ENCODE measurements at regions not wholly inside any gene's neighbourhood (a gene's known extent, or its start where the extent isn't known, plus 50 kb on each side); places are given as distances from the start of the nearest gene placed in this dataset.

- DNase-seq (ENCODE audit: low spot score) (no peak), ATAC-seq (no peak)
- TF ChIP-seq NFATC4 (CRISPR knock-in tag; IDR thresholded peaks at IDR 0.05): no peak
- TF ChIP-seq, protein P1, sequence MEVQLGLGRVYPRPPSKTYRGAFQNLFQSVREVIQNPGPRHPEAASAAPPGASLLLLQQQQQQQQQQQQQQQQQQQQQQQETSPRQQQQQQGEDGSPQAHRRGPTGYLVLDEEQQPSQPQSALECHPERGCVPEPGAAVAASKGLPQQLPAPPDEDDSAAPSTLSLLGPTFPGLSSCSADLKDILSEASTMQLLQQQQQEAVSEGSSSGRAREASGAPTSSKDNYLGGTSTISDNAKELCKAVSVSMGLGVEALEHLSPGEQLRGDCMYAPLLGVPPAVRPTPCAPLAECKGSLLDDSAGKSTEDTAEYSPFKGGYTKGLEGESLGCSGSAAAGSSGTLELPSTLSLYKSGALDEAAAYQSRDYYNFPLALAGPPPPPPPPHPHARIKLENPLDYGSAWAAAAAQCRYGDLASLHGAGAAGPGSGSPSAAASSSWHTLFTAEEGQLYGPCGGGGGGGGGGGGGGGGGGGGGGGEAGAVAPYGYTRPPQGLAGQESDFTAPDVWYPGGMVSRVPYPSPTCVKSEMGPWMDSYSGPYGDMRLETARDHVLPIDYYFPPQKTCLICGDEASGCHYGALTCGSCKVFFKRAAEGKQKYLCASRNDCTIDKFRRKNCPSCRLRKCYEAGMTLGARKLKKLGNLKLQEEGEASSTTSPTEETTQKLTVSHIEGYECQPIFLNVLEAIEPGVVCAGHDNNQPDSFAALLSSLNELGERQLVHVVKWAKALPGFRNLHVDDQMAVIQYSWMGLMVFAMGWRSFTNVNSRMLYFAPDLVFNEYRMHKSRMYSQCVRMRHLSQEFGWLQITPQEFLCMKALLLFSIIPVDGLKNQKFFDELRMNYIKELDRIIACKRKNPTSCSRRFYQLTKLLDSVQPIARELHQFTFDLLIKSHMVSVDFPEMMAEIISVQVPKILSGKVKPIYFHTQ (CRISPR knock-in tag; IDR thresholded peaks at IDR 0.05): no peak
- TF ChIP-seq, protein P2, sequence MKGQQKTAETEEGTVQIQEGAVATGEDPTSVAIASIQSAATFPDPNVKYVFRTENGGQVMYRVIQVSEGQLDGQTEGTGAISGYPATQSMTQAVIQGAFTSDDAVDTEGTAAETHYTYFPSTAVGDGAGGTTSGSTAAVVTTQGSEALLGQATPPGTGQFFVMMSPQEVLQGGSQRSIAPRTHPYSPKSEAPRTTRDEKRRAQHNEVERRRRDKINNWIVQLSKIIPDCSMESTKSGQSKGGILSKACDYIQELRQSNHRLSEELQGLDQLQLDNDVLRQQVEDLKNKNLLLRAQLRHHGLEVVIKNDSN (CRISPR knock-in tag; IDR thresholded peaks at IDR 0.05): no peak
- TF ChIP-seq PREB (CRISPR knock-in tag; IDR thresholded peaks at IDR 0.05; ENCODE audit: borderline replicate concordance): no peak
- no peak for TF ChIP-seq ZNF138 (CRISPR knock-in tag; conservative IDR thresholded peaks at IDR 0.05)
- TF ChIP-seq, protein P3, sequence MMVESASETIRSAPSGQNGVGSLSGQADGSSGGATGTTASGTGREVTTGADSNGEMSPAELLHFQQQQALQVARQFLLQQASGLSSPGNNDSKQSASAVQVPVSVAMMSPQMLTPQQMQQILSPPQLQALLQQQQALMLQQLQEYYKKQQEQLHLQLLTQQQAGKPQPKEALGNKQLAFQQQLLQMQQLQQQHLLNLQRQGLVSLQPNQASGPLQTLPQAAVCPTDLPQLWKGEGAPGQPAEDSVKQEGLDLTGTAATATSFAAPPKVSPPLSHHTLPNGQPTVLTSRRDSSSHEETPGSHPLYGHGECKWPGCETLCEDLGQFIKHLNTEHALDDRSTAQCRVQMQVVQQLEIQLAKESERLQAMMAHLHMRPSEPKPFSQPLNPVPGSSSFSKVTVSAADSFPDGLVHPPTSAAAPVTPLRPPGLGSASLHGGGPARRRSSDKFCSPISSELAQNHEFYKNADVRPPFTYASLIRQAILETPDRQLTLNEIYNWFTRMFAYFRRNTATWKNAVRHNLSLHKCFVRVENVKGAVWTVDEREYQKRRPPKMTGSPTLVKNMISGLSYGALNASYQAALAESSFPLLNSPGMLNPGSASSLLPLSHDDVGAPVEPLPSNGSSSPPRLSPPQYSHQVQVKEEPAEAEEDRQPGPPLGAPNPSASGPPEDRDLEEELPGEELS (CRISPR knock-in tag; IDR thresholded peaks at IDR 0.05): no peak
- no peak for TF ChIP-seq ARID4B (CRISPR knock-in tag; IDR thresholded peaks at IDR 0.05; ENCODE audit: borderline replicate concordance)
- H3K4me3 Mint-ChIP-seq: no peak overlapping the region
- H3K4me1 Mint-ChIP-seq: peaks cover 17% of the 10 kb centered on the region
- H3K9me3 Mint-ChIP-seq: peaks cover 4% of the 10 kb centered on the region
- H3K27me3 Mint-ChIP-seq (ENCODE audit: low read depth): no peaks in the 10 kb centered on the region
- POLR2A ChIA-PET: no interaction called here
- H3K36me3 Mint-ChIP-seq: peaks cover 14% of the 10 kb centered on the region
- H3K27ac Mint-ChIP-seq: no peak overlapping the region
- CTCF ChIA-PET: no interaction called here
Observed at GRCh38 chr3:18019161-18019495, 276.7 kb upstream of the TBC1D5 start.

- H3K9me3 Mint-ChIP-seq: peaks cover 9% of the 10 kb centered on the region
- H3K36me3 Mint-ChIP-seq: peaks cover 19% of the 10 kb centered on the region
- no peak for ATAC-seq
- CTCF ChIA-PET: no interaction called here
- H3K4me3 Mint-ChIP-seq: no peak overlapping the region
- no peaks in the 10 kb centered on the region for H3K27me3 Mint-ChIP-seq (ENCODE audit: low read depth)
- no peak overlapping the region for H3K27ac Mint-ChIP-seq
- POLR2A ChIA-PET: no interaction called here
- peaks cover 17% of the 10 kb centered on the region for H3K4me1 Mint-ChIP-seq
- DNase-seq (ENCODE audit: low spot score): no peak
- TF ChIP-seq ZNF121 (CRISPR knock-in tag; IDR thresholded peaks at IDR 0.05) (no peak), TEAD4 (CRISPR knock-in tag; IDR thresholded peaks at IDR 0.05) (no peak), SMAD3 (CRISPR knock-in tag; IDR thresholded peaks at IDR 0.05; ENCODE audit: borderline replicate concordance) (no peak), ARID4B (CRISPR knock-in tag; IDR thresholded peaks at IDR 0.05; ENCODE audit: borderline replicate concordance) (no peak), SP1 (CRISPR knock-in tag; conservative IDR thresholded peaks at IDR 0.05) (no peak)
- TF ChIP-seq, protein P1 (CRISPR knock-in tag; IDR thresholded peaks at IDR 0.05): no peak
- TF ChIP-seq, protein P4, sequence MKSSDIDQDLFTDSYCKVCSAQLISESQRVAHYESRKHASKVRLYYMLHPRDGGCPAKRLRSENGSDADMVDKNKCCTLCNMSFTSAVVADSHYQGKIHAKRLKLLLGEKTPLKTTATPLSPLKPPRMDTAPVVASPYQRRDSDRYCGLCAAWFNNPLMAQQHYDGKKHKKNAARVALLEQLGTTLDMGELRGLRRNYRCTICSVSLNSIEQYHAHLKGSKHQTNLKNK (CRISPR knock-in tag; IDR thresholded peaks at IDR 0.05): no peak
- TF ChIP-seq, protein P5, sequence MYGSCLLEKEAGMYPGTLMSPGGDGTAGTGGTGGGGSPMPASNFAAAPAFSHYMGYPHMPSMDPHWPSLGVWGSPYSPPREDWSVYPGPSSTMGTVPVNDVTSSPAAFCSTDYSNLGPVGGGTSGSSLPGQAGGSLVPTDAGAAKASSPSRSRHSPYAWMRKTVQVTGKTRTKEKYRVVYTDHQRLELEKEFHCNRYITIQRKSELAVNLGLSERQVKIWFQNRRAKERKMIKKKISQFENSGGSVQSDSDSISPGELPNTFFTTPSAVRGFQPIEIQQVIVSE (CRISPR knock-in tag; IDR thresholded peaks at IDR 0.05; ENCODE audit: borderline replicate concordance): no peak
Observed at GRCh38 chr3:18018491-18019160, 276.2 kb upstream of the TBC1D5 start.

Measured in WTC11 (cell line).